ENCODE measurements at regions not wholly inside any gene's neighbourhood (a gene's known extent, or its start where the extent isn't known, plus 50 kb on each side); places are given as distances from the start of the nearest gene placed in this dataset.

DNA sequence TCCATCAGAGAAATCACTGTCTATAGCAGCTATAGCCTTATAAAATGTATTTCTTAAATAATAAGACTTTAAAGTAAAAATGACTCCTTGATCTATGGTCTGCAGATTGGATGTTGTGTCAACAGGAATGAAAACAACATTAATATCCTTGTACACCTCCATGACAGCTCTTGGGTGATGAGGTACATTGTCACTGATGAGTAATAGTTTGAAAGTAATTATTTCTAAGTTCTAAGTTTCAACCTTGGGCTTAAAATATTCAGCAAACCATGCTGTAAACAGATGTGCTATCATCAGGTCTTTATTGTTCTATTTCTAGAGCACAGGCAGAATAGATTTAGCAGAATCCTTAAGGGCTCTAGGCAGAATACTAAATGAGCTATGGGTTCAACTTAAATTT is 568.2 kb upstream of the BCHE start:
- Histone ChIP-seq H4K20me1 (ENCODE audit: low read length) (no peaks in the 10 kb centered on the region), H3K27me3 (ENCODE audit: low read length) (no peaks in the 10 kb centered on the region), H3K9me2 (replicated peaks; ENCODE audit: low read length) (no peaks in the 10 kb centered on the region), H3K36me3 (ENCODE audit: low read depth, low read length) (no peaks in the 10 kb centered on the region), H3K9me3 (ENCODE audit: low read length) (no peaks in the 10 kb centered on the region), H3K4me3 (ENCODE audit: low read length) (no peak overlapping the region), H3K4me1 (ENCODE audit: insufficient read depth, low read length) (no peaks in the 10 kb centered on the region), H3K79me2 (ENCODE audit: low read length) (no peaks in the 10 kb centered on the region), H2AFZ (ENCODE audit: low read length) (no peak overlapping the region), H3F3A (ENCODE audit: low read length, unreplicated experiment) (no peaks in the 10 kb centered on the region), H3K9ac (ENCODE audit: low read length) (no peak overlapping the region), H3K4me2 (ENCODE audit: low read length) (no peak overlapping the region), H3K27ac (ENCODE audit: low read length) (no peak overlapping the region)
- no peak for ATAC-seq
- ChIA-PET CTCF (no interaction called here), POLR2A (ENCODE audit: unreplicated experiment) (no interaction called here)
- intact Hi-C loops (cut with micrococcal nuclease): no loop called here
- no TSS peak for BruUV-seq (replicated peaks)
- no peak for DNase-seq
- TF ChIP-seq EZH2phosphoT487 (IDR thresholded peaks at IDR 0.05; ENCODE audit: borderline replicate concordance, low read length) (no peak), EZH2 (IDR thresholded peaks at IDR 0.05; ENCODE audit: low read length, unreplicated experiment) (no peak)
- TF ChIP-seq, protein P1, sequence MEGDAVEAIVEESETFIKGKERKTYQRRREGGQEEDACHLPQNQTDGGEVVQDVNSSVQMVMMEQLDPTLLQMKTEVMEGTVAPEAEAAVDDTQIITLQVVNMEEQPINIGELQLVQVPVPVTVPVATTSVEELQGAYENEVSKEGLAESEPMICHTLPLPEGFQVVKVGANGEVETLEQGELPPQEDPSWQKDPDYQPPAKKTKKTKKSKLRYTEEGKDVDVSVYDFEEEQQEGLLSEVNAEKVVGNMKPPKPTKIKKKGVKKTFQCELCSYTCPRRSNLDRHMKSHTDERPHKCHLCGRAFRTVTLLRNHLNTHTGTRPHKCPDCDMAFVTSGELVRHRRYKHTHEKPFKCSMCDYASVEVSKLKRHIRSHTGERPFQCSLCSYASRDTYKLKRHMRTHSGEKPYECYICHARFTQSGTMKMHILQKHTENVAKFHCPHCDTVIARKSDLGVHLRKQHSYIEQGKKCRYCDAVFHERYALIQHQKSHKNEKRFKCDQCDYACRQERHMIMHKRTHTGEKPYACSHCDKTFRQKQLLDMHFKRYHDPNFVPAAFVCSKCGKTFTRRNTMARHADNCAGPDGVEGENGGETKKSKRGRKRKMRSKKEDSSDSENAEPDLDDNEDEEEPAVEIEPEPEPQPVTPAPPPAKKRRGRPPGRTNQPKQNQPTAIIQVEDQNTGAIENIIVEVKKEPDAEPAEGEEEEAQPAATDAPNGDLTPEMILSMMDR (conservative IDR thresholded peaks at IDR 0.05; ENCODE audit: low read depth, low read length): no peak

DNA sequence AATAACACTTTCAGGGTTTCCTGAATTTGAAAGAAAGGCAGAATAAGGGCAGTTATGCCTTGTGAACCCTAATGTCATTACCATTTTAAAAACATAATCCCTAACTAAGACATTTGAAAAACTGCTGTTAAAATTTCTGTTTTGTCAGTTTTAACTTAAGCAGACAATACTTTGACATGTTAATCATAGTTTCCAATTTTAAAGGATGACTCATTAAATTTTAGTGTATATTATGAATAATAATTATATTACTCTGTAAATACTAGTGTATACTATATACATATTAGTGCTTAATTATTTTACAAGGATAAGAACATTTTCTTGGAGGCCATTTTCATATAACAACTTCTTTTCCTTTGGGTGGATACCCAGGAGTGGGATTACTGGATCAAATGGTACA is 553.1 kb upstream of the BCHE start:
- no TSS peak for BruUV-seq (replicated peaks)
- POLR2A ChIA-PET (ENCODE audit: unreplicated experiment): no interaction called here
- intact Hi-C loops (cut with micrococcal nuclease): no loop called here

DNA sequence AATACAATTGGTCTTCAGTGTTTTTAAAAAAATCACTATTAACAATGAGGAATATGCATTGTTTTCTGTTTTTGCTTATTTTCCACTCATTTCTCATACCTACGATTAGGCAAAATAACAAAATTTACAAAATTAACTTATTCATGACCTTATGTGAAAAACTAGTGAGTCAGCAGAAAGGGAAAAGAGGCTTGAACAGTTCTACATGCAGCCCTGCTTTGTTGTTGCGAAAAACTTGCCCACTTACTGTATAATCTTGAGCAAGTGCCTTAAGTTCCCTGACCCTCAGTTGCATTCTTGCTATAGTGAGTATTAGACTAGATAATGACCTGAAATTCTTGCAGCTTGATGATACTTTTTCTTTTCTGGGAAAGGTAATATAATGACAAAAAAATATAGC is 551.1 kb upstream of the BCHE start:
- Histone ChIP-seq H2AFZ (ENCODE audit: low read length) (no peak overlapping the region), H3K4me3 (ENCODE audit: low read length) (no peak overlapping the region), H3K79me2 (ENCODE audit: low read length) (no peaks in the 10 kb centered on the region), H3K27me3 (ENCODE audit: low read length) (no peaks in the 10 kb centered on the region), H3F3A (ENCODE audit: low read length, unreplicated experiment) (no peaks in the 10 kb centered on the region), H3K4me1 (ENCODE audit: insufficient read depth, low read length) (no peaks in the 10 kb centered on the region), H3K9me3 (ENCODE audit: low read length) (no peaks in the 10 kb centered on the region), H3K4me2 (ENCODE audit: low read length) (no peak overlapping the region), H3K9me2 (replicated peaks; ENCODE audit: low read length) (no peaks in the 10 kb centered on the region), H3K9ac (ENCODE audit: low read length) (no peak overlapping the region), H4K20me1 (ENCODE audit: low read length) (no peaks in the 10 kb centered on the region), H3K27ac (ENCODE audit: low read length) (no peak overlapping the region), H3K36me3 (ENCODE audit: low read depth, low read length) (no peaks in the 10 kb centered on the region)
- DNase-seq: no peak
- TF ChIP-seq EZH2phosphoT487 (IDR thresholded peaks at IDR 0.05; ENCODE audit: borderline replicate concordance, low read length): no peak
- TF ChIP-seq, protein P1 (conservative IDR thresholded peaks at IDR 0.05; ENCODE audit: low read depth, low read length): no peak
- no peak for TF ChIP-seq EZH2 (IDR thresholded peaks at IDR 0.05; ENCODE audit: low read length, unreplicated experiment)
- POLR2A ChIA-PET (ENCODE audit: unreplicated experiment): no interaction called here
- no peak for ATAC-seq
- BruUV-seq (replicated peaks): no TSS peak
- CTCF ChIA-PET: no interaction called here
- intact Hi-C loops (cut with micrococcal nuclease): no loop called here

More for the DNA sequence above, 553.1 kb upstream of the BCHE start:
- ATAC-seq (no peak), DNase-seq (no peak)
- Histone ChIP-seq H3K9me2 (replicated peaks; ENCODE audit: low read length) (no peaks in the 10 kb centered on the region), H3K36me3 (ENCODE audit: low read depth, low read length) (no peaks in the 10 kb centered on the region), H3K27me3 (ENCODE audit: low read length) (no peaks in the 10 kb centered on the region), H3K9ac (ENCODE audit: low read length) (no peak overlapping the region), H3K27ac (ENCODE audit: low read length) (no peak overlapping the region), H2AFZ (ENCODE audit: low read length) (no peak overlapping the region), H3K79me2 (ENCODE audit: low read length) (no peaks in the 10 kb centered on the region), H3F3A (ENCODE audit: low read length, unreplicated experiment) (no peaks in the 10 kb centered on the region), H3K9me3 (ENCODE audit: low read length) (no peaks in the 10 kb centered on the region), H4K20me1 (ENCODE audit: low read length) (no peaks in the 10 kb centered on the region), H3K4me2 (ENCODE audit: low read length) (no peak overlapping the region), H3K4me3 (ENCODE audit: low read length) (no peak overlapping the region), H3K4me1 (ENCODE audit: insufficient read depth, low read length) (no peaks in the 10 kb centered on the region)
- TF ChIP-seq EZH2phosphoT487 (IDR thresholded peaks at IDR 0.05; ENCODE audit: borderline replicate concordance, low read length) (no peak), EZH2 (IDR thresholded peaks at IDR 0.05; ENCODE audit: low read length, unreplicated experiment) (no peak)
- TF ChIP-seq, protein P1 (conservative IDR thresholded peaks at IDR 0.05; ENCODE audit: low read depth, low read length): no peak
- CTCF ChIA-PET: no interaction called here
